GM23338 (cell line): ENCODE measurements at regions not wholly inside any gene's neighbourhood (a gene's known extent, or its start where the extent isn't known, plus 50 kb on each side); places are given as distances from the start of the nearest gene placed in this dataset.

Source experiments
- CREB1 ChIP-seq: fragments of 250-450 bp; sonication (Bioruptor Pico); IDR thresholded peaks from 2 replicates; pipeline ENCODE4 v1.5.0; 2020; ENCODE audit warnings: low read depth, mild to moderate bottlenecking, moderate library complexity
- CTCF ChIP-seq, 2 experiments: fragments of 200-600 bp in 1 of 2; sonication (generic) in 1 of 2; conservative IDR thresholded peaks; 2 replicates each; pipeline versions ENCODE4 v1.5.1 to v1.6.1; 2016 to 2017; ENCODE audit warnings: antibody characterized with exemption in 2 of 2, low read depth in 2 of 2, mild to moderate bottlenecking in 2 of 2, moderate library complexity in 1 of 2
- ETS1 ChIP-seq: IDR thresholded peaks from 2 replicates; pipeline ENCODE4 v1.6.1; 2016; ENCODE audit warnings: antibody characterized with exemption
- EZH2 ChIP-seq: fragments of 200-600 bp; sonication (generic); IDR thresholded peaks from one replicate; pipeline ENCODE4 v1.8.0; 2017; ENCODE audit warnings: antibody characterized with exemption, mild to moderate bottlenecking, low read depth; ENCODE audit not compliant: unreplicated experiment
- EZH2phosphoT487 ChIP-seq: fragments of 200-600 bp; sonication (generic); IDR thresholded peaks from one replicate; pipeline ENCODE4 v1.8.1; 2018; ENCODE audit warnings: antibody characterized with exemption; ENCODE audit not compliant: unreplicated experiment
- JUNB ChIP-seq: IDR thresholded peaks from one replicate; pipeline ENCODE4 v1.6.1; 2016; ENCODE audit warnings: antibody characterized with exemption; ENCODE audit not compliant: unreplicated experiment
- NANOG ChIP-seq: IDR thresholded peaks from 2 replicates; pipeline ENCODE4 v1.6.1; 2016; ENCODE audit warnings: antibody characterized with exemption, borderline replicate concordance
- POLR2AphosphoS5 ChIP-seq: IDR thresholded peaks from 2 replicates; pipeline ENCODE4 v1.6.1; 2016; ENCODE audit warnings: antibody characterized with exemption, low read depth
- STAT1 ChIP-seq: IDR thresholded peaks from one replicate; pipeline ENCODE4 v1.6.1; 2016; ENCODE audit warnings: antibody characterized with exemption; ENCODE audit not compliant: unreplicated experiment
- ZNF114 ChIP-seq: fragments of 250-450 bp; sonication (Bioruptor Pico); IDR thresholded peaks from 2 replicates; pipeline ENCODE4 v1.5.0; 2020; ENCODE audit warnings: mild to moderate bottlenecking, moderate library complexity
- ZNF331 ChIP-seq: fragments of 250-450 bp; sonication (Bioruptor Pico); IDR thresholded peaks from 2 replicates; pipeline ENCODE4 v1.5.0; 2020; ENCODE audit warnings: low read depth, mild to moderate bottlenecking, moderate library complexity
- ZNF462 ChIP-seq: fragments of 250-450 bp; sonication (Bioruptor Pico); IDR thresholded peaks from 2 replicates; pipeline ENCODE4 v1.5.0; 2020; ENCODE audit warnings: mild to moderate bottlenecking, moderate library complexity
- TF ChIP-seq, protein P1 (sequence below): IDR thresholded peaks from one replicate; pipeline ENCODE4 v1.6.1; 2018; ENCODE audit warnings: antibody characterized with exemption; ENCODE audit not compliant: unreplicated experiment

DNA sequence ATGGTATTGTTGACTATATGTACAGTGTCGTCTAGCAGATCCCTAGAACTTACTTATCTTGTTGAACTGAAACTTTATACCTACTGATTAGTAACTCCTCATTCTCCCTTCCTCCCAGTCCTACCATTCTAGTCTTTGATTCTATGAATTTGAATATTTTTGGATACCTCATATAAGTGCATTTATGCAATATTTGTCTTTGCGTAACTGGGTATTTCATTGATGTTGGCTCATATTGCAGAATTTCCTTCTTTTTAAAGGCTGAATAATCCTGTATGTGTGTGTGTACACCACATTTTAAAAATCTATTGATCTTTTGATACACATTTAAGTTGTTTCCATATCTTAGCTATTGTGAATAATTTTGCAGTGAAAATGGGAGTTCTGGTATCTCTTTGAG, 119.9 kb downstream of the SOX4 start:
- TF ChIP-seq POLR2AphosphoS5 (no peak), CTCF (conservative IDR thresholded peaks at IDR 0.05; ENCODE audit: low read depth in 2 of 2) (no peak), CREB1 (CRISPR knock-in tag) (no peak), NANOG (no peak), STAT1 (no peak), EZH2 (no peak), EZH2phosphoT487 (no peak), ETS1 (no peak), ZNF331 (no peak), JUNB (no peak), ZNF462 (no peak), ZNF114 (CRISPR knock-in tag) (no peak)
- TF ChIP-seq, protein P1, sequence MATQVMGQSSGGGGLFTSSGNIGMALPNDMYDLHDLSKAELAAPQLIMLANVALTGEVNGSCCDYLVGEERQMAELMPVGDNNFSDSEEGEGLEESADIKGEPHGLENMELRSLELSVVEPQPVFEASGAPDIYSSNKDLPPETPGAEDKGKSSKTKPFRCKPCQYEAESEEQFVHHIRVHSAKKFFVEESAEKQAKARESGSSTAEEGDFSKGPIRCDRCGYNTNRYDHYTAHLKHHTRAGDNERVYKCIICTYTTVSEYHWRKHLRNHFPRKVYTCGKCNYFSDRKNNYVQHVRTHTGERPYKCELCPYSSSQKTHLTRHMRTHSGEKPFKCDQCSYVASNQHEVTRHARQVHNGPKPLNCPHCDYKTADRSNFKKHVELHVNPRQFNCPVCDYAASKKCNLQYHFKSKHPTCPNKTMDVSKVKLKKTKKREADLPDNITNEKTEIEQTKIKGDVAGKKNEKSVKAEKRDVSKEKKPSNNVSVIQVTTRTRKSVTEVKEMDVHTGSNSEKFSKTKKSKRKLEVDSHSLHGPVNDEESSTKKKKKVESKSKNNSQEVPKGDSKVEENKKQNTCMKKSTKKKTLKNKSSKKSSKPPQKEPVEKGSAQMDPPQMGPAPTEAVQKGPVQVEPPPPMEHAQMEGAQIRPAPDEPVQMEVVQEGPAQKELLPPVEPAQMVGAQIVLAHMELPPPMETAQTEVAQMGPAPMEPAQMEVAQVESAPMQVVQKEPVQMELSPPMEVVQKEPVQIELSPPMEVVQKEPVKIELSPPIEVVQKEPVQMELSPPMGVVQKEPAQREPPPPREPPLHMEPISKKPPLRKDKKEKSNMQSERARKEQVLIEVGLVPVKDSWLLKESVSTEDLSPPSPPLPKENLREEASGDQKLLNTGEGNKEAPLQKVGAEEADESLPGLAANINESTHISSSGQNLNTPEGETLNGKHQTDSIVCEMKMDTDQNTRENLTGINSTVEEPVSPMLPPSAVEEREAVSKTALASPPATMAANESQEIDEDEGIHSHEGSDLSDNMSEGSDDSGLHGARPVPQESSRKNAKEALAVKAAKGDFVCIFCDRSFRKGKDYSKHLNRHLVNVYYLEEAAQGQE = no peak
